ENCODE measurements at regions not wholly inside any gene's neighbourhood (a gene's known extent, or its start where the extent isn't known, plus 50 kb on each side); places are given as distances from the start of the nearest gene placed in this dataset.

GRCh38 chr21:36236052-36236730, 79.6 kb downstream of the DOP1B start (continued):
- TF ChIP-seq PREB (CRISPR knock-in tag; IDR thresholded peaks at IDR 0.05) (no peak), ZNF395 (CRISPR knock-in tag; IDR thresholded peaks at IDR 0.05) (no peak), EGR1 (conservative IDR thresholded peaks at IDR 0.05) (no peak), HDAC3 (IDR thresholded peaks at IDR 0.05; ENCODE audit: borderline replicate concordance, partially characterized antibody) (no peak), HMGN3 (IDR thresholded peaks at IDR 0.05; ENCODE audit: borderline replicate concordance, extremely low read depth, insufficient read length, low read depth, low read length) (no peak), ARID1B (IDR thresholded peaks at IDR 0.05) (no peak)
- TF ChIP-seq, protein P1, sequence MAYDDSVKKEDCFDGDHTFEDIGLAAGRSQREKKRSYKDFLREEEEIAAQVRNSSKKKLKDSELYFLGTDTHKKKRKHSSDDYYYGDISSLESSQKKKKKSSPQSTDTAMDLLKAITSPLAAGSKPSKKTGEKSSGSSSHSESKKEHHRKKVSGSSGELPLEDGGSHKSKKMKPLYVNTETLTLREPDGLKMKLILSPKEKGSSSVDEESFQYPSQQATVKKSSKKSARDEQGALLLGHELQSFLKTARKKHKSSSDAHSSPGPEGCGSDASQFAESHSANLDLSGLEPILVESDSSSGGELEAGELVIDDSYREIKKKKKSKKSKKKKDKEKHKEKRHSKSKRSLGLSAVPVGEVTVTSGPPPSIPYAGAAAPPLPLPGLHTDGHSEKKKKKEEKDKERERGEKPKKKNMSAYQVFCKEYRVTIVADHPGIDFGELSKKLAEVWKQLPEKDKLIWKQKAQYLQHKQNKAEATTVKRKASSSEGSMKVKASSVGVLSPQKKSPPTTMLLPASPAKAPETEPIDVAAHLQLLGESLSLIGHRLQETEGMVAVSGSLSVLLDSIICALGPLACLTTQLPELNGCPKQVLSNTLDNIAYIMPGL (CRISPR knock-in tag; IDR thresholded peaks at IDR 0.05) = no peak

Data from K562 (cell line).